MG63 (cell line): ENCODE measurements at regions not wholly inside any gene's neighbourhood (a gene's known extent, or its start where the extent isn't known, plus 50 kb on each side); places are given as distances from the start of the nearest gene placed in this dataset.

Source experiments
- DNase-seq: peaks from one replicate; pipeline ENCODE4 v3.0.0-alpha.2; 2020
- H3K27me3 ChIP-seq: fragments of 250-450 bp; sonication (Bioruptor Pico); 2 replicates; pipeline ENCODE4 v1.5.1; 2020; ENCODE audit warnings: mild to moderate bottlenecking, moderate library complexity
- H3K36me3 ChIP-seq: fragments of 250-450 bp; sonication (Bioruptor Pico); 2 replicates; pipeline ENCODE4 v1.5.1; 2020; ENCODE audit warnings: mild to moderate bottlenecking, moderate library complexity
- H3K4me3 ChIP-seq: fragments of 250-450 bp; sonication (Bioruptor Pico); 2 replicates; pipeline ENCODE4 v1.5.1; 2020; ENCODE audit warnings: mild to moderate bottlenecking, moderate library complexity
- H3K9me3 ChIP-seq: fragments of 250-450 bp; sonication (Bioruptor Pico); 2 replicates; pipeline ENCODE4 v1.5.1; 2020; ENCODE audit warnings: mild to moderate bottlenecking, moderate library complexity

DNA sequence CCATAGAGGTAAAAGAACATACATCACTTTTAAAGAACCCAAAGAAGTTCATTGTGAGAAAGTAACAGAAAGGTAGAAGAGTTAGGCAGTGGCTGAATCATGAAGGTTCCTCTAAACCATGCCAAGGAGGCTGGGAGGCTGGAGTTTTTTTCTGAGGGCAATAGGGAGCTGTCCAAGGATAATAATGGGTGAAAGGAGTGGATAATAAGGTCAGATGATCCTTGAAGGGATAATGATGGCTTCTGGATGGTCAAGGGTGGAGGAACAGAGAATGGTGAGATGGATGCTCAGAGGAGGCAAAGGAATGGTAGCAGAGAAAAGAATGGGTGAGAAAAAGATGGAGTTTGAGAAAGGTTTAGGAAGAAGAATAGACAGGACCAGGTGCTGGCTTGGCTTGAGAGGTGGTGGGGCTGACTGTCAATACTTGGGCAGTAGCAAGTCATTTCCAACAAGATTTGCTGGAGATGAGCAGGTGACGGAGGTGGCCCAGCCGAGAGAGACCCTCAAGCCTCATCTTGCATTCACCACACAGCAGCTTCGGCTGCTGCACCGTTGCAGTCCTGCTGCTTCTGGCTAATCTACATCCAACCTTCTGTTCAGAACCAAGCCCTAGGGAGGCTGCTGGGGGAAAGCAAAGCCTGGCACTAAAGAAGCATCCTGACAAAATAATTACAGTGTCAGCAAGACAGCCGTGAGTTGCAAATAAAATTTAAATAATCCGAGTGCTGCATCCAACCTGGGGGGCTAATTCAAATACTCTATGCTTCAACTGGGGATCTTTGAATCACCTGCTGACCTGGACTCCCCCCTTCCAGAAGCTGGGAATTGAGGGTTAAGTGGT is 131.2 kb upstream of the KCNG1 start:
- no peak for DNase-seq

DNA sequence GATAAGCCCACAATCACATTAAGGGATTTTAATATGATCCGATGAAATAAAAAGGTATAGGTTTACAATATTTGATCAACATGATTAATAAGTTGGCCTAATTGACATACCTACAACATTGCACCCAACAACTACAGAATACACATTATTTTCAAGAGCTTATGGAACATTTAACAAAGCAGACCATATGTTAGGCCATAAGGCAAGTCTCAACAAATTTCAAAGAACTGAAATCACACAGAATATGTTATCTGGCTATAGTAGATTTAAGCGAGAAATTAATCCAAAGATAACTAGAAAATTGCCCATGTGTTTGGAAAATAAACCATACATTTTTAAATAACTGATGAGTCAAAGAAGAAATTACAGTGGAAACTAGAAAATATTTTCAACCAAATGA is 126.0 kb upstream of the KCNG1 start:
- no peak overlapping the region for H3K4me3 ChIP-seq
- H3K27me3 ChIP-seq, result peaks cover 8% of the 10 kb centered on the region
- H3K9me3 ChIP-seq, result no peaks in the 10 kb centered on the region
- DNase-seq, result no peak
- H3K36me3 ChIP-seq, result no peaks in the 10 kb centered on the region

More for the DNA sequence above, 131.2 kb upstream of the KCNG1 start:
- H3K27me3 ChIP-seq, result peaks cover 41% of the 10 kb centered on the region
- H3K4me3 ChIP-seq, result no peak overlapping the region
- no peaks in the 10 kb centered on the region for H3K36me3 ChIP-seq
- no peaks in the 10 kb centered on the region for H3K9me3 ChIP-seq

DNA sequence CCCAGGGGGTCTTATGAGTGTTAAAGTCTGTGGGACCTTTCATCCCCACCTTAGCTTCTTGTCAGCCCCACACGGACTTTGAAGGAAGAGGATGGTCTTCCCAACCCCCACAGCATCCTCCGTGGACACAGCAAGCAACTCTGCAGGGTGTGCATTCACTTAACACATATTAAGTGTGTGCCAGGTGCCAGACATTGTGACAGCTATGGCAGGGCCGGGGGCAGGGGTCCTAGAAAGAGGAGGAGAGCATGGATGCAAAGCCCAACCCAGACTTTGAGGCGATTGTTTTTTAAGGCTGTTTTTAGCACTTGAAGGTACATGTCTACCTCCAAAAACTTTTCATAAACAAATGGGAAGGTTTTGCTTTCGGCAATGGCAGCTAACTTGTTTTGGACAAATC is 121.6 kb upstream of the KCNG1 start:
- Histone ChIP-seq H3K9me3 (no peaks in the 10 kb centered on the region), H3K27me3 (no peaks in the 10 kb centered on the region), H3K36me3 (no peaks in the 10 kb centered on the region), H3K4me3 (no peak overlapping the region)
- no peak for DNase-seq

GRCh38 chr20:51143652-51144051 is 120.7 kb upstream of the KCNG1 start:
- Histone ChIP-seq H3K36me3 (no peaks in the 10 kb centered on the region), H3K9me3 (no peaks in the 10 kb centered on the region), H3K27me3 (no peaks in the 10 kb centered on the region), H3K4me3 (no peak overlapping the region)
- DNase-seq, result no peak

DNA sequence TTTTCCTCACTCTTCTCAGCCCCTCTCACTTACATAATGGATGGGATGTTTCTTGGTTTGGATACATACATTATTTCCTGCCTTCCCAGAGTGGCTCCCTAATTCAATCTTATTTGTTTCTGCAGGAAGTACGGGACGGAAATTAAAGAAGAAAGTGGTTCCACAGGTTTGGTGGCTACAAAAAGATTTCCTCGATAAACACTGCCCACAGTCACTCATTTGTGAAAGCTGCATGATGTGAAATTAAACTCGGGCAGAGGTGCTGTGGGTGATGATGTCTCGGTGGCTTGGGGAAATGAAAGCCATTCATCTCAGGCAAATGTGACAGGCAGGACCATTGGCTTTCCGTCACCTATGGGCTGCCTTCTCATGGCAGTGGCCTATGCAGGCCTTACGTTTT is 119.5 kb upstream of the KCNG1 start:
- Histone ChIP-seq H3K27me3 (no peaks in the 10 kb centered on the region), H3K36me3 (no peaks in the 10 kb centered on the region), H3K9me3 (no peaks in the 10 kb centered on the region), H3K4me3 (no peak overlapping the region)
- DNase-seq, result no peak

DNA sequence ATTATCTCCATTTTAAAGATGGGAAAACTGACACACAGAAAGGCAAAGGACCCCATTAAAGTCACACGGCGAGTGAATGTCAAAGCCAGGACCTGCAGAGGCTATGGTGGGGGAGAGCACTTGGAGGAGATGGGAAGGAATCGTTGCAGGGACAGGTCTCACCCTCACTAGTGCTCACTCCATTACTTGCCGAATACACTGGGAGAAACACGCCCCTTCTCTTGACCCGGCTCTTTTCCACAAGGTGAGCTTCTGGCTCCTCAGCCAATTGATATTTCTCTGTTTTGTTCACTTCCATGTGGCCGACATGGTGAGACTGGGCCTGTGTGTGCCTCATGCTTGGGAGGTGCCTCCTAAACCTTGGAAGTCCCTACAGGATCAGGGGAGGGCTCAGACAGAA is 117.8 kb upstream of the KCNG1 start:
- no peak overlapping the region for H3K4me3 ChIP-seq
- no peaks in the 10 kb centered on the region for H3K9me3 ChIP-seq
- no peaks in the 10 kb centered on the region for H3K27me3 ChIP-seq
- DNase-seq, result no peak
- no peaks in the 10 kb centered on the region for H3K36me3 ChIP-seq

DNA sequence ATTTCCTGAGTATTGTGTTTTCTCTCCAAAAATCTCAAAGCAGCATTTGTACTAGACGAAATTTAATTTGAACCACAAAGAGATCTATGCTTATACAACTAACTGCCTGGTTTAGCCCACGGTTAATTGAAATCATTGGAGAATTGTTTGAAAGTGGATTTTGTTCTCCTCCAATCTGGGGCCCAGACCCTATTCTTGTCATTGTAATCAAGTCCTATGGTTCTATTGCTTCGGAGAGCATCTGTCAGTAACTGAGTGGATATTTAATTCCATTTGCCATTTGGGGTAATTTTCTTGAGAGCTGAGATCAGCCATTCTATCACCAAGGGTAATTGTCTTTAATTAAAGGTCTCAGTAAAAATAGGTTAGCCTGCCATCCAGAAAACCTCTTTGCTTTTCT is 117.0 kb upstream of the KCNG1 start:
- no peaks in the 10 kb centered on the region for H3K36me3 ChIP-seq
- no peaks in the 10 kb centered on the region for H3K9me3 ChIP-seq
- no peak overlapping the region for H3K4me3 ChIP-seq
- no peaks in the 10 kb centered on the region for H3K27me3 ChIP-seq
- no peak for DNase-seq

DNA sequence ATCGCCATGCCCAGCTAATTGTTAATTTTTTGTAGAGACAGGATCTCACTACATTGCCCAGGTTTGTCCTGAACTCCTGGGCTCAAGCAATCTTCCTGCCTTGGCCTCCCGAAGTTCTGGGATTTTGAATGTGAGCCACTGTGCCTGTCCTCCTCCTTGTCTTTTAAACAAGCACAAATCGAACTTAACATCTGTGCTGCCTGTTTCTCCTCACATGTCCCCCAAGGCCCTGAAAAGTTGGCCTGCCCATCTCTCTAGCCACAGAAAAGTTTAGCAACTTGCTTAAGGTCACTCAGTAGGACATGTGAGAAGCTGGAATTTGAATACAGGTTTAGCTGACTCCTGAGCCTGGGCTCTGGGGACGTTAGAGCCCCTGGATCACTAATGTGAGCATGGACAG is 115.7 kb upstream of the KCNG1 start:
- Histone ChIP-seq H3K4me3 (no peak overlapping the region), H3K36me3 (no peaks in the 10 kb centered on the region), H3K9me3 (no peaks in the 10 kb centered on the region), H3K27me3 (no peaks in the 10 kb centered on the region)
- no peak for DNase-seq

- Histone ChIP-seq H3K9me3 (no peaks in the 10 kb centered on the region), H3K4me3 (no peak overlapping the region), H3K27me3 (no peaks in the 10 kb centered on the region), H3K36me3 (no peaks in the 10 kb centered on the region)
- DNase-seq, result no peak
Observed at GRCh38 chr20:51137461-51137860, 114.6 kb upstream of the KCNG1 start.

- Histone ChIP-seq H3K27me3 (no peaks in the 10 kb centered on the region), H3K9me3 (no peaks in the 10 kb centered on the region), H3K4me3 (no peak overlapping the region), H3K36me3 (no peaks in the 10 kb centered on the region)
- no peak for DNase-seq
Observed at GRCh38 chr20:51135926-51136715, 113.2 kb upstream of the KCNG1 start.

DNA sequence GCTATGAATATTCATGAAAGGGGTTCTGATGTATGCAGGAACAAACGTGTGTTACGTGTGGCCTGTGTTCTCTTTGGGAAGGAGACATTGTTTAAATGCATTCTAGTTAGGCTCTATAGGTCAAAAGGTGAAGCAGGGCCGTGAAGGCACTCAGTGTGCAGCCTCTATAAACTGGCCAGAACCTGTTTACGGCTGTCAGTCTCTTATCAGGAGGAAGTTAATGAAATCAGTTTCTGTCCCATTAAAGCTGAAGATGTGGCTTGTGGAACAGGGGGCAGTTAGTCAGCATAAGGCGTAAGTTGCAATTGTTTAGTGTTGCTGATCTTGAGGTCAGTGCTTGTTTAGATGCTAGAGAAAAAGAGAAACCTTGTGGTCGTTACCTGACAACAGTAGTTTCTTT is 111.5 kb upstream of the KCNG1 start:
- Histone ChIP-seq H3K4me3 (no peak overlapping the region), H3K36me3 (no peaks in the 10 kb centered on the region), H3K27me3 (no peaks in the 10 kb centered on the region), H3K9me3 (no peaks in the 10 kb centered on the region)
- DNase-seq, result no peak

GRCh38 chr20:51132279-51132678 is 109.4 kb upstream of the KCNG1 start:
- no peaks in the 10 kb centered on the region for H3K27me3 ChIP-seq
- no peaks in the 10 kb centered on the region for H3K9me3 ChIP-seq
- no peak overlapping the region for H3K4me3 ChIP-seq
- no peak for DNase-seq
- no peaks in the 10 kb centered on the region for H3K36me3 ChIP-seq

GRCh38 chr20:51131811-51132210 is 108.9 kb upstream of the KCNG1 start:
- Histone ChIP-seq H3K36me3 (no peaks in the 10 kb centered on the region), H3K9me3 (no peaks in the 10 kb centered on the region), H3K27me3 (no peaks in the 10 kb centered on the region), H3K4me3 (no peak overlapping the region)
- DNase-seq, result no peak

GRCh38 chr20:51129147-51129776 is 106.4 kb upstream of the KCNG1 start:
- no peak overlapping the region for H3K4me3 ChIP-seq
- no peaks in the 10 kb centered on the region for H3K36me3 ChIP-seq
- no peaks in the 10 kb centered on the region for H3K9me3 ChIP-seq
- DNase-seq, result no peak
- no peaks in the 10 kb centered on the region for H3K27me3 ChIP-seq

DNA sequence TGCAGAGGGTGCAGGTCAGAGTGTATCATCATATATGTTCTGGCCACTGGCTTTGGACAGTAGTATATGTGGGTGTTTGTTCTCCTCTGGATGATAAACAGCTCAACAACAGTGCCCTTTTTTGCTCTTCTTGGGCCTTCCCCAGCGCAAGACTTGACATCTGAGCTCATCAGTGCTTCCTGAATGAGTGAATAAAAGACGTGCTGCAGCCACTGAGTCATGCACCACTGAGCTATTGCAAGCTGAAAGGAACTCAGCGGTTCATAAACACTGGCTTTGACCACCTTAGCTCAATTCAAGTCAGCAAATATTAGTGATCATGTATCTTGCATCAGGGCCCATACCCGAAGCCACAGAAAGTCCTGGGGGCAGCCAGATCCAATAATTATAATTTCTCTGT is 105.3 kb upstream of the KCNG1 start:
- Histone ChIP-seq H3K4me3 (no peak overlapping the region), H3K27me3 (no peaks in the 10 kb centered on the region), H3K36me3 (no peaks in the 10 kb centered on the region), H3K9me3 (no peaks in the 10 kb centered on the region)
- peak; percentile 78 for DNase-seq

- H3K9me3 ChIP-seq, result no peaks in the 10 kb centered on the region
- no peaks in the 10 kb centered on the region for H3K27me3 ChIP-seq
- no peak for DNase-seq
Observed at GRCh38 chr20:51127713-51128112, 104.8 kb upstream of the KCNG1 start.

GRCh38 chr20:51126337-51126736 is 103.4 kb upstream of the KCNG1 start:
- DNase-seq, result no peak

More at GRCh38 chr20:51127713-51128112, 104.8 kb upstream of the KCNG1 start:
- Histone ChIP-seq H3K36me3 (no peaks in the 10 kb centered on the region), H3K4me3 (no peak overlapping the region)

More at GRCh38 chr20:51126337-51126736, 103.4 kb upstream of the KCNG1 start:
- Histone ChIP-seq H3K27me3 (no peaks in the 10 kb centered on the region), H3K4me3 (no peak overlapping the region), H3K36me3 (no peaks in the 10 kb centered on the region), H3K9me3 (no peaks in the 10 kb centered on the region)
